Right ventricle myocardium superior (tissue), 1 donor: ENCODE measurements at regions not wholly inside any gene's neighbourhood (a gene's known extent, or its start where the extent isn't known, plus 50 kb on each side); places are given as distances from the start of the nearest gene placed in this dataset.
"Not testable (repeated sequence)": the region's sequence is repeated elsewhere in the genome, so short reads cannot be mapped to it uniquely, and the experiment has no call there.

Experiments
- ATAC-seq: fragments of 200-7000 bp; cut with Tn5 transposase; one replicate; pipeline ENCODE4 v1.9.1; 2020; ENCODE audit warnings: mild to moderate bottlenecking; ENCODE audit not compliant: poor library complexity
- DNase-seq: peaks from one replicate; pipeline ENCODE4 v3.0.0-alpha.2; 2020
- intact Hi-C: fragments of 100-400 bp; cut with DNase I; formaldehyde crosslinking; loops from one replicate; pipeline ENCODE4 v1.11.2; 2022
- donor health status: DM: no; HTN: yes; CAD: no; lungs with severe emphysema.

DNA sequence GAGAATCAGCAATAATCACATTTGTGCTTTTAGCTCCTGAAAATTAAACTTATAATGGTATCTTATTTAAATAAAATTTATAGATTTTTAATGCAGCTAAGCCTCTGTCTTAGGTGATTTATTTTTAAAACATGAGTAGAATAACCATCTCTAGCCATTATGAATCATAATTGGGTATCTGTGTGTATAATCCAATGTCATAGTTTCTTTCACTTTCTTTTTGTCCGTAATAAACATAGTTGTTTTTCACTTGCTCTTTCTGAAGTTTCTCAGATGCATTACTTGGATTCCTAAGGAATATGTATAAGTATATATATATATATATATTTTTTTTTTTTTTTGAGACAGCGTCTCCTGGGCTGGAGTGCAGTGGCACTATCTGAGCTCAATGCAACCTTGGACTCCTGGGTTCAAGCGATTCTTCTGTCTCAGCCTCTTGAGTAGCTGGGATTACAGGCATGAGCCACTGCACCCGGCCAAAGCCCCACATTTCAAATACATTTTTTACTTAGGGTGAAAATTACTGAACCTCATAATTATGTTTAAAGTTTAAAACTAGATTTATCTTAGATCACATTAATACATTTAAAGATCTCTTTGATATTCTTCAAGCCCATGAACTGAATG lies 377.1 kb downstream of the PRDM9 start:
- no peak for DNase-seq
- intact Hi-C loops: no loop called here
- no peak for ATAC-seq

DNA sequence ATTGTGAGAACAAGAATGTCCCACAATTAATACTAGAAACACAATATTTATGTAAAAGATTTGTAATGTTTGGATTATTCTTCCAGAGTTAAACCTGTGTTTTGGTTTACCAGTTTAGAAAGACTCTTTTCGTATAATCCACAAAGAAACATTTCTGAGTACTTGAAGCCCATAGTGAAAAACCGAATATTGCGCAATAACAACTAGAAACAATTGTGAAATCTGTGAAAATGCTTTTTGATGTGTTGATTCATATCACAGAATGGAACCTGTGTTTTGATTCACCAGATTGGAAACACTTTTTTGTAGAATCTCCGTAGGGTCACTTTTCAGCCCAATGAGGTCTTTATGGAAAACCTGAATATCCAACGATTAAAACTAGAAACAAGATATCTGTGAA lies 386.2 kb downstream of the PRDM9 start:
- DNase-seq (no peak), ATAC-seq (no peak)
- intact Hi-C loops: no loop called here

GRCh38 chr5:23895614-23896013 lies 388.2 kb downstream of the PRDM9 start:
- DNase-seq (no peak), ATAC-seq (no peak)
- intact Hi-C loops: no loop called here

DNA sequence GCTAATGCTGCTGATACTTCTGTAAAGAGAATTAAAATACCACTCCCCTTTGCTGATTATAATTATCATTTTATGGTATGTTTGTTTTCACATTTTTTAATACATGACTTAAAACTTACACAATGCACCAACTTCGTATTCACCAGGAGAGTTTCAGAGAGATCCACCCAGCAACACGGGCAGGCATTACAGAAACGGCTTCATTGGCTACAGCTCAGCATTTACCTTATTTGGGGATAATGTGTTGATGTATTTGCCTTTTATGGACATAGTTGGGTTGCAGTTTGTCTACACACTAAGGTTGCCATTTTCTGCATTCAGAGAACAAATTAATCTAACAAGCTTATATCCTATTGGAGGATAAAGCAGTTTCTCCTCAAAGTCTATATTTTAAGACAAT lies 423.6 kb downstream of the PRDM9 start:
- DNase-seq: no peak
- intact Hi-C loops: no loop called here

GRCh38 chr5:23951261-23951928 lies 444.0 kb downstream of the PRDM9 start:
- intact Hi-C loops, DNase-seq, ATAC-seq: not testable (repeated sequence)

More for the DNA sequence above, 423.6 kb downstream of the PRDM9 start:
- no peak for ATAC-seq

DNA sequence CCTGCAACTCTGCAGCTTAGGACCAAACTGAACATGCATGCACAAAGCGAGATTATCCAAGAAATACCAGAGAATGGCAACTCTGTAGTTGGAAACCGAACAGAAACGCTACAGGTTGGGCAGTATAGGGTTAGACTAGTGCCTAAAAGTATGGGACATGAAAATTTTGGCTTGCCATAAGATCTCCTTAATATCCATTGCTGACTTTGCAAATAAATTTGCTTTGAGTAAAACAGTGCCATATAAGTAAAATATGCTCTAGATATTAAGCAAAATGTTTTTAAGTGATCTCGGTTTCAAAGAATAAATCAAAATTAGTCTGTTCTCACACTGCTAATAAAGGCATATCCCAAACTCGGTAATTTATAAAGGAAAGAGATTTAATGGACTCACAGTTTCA lies 456.0 kb downstream of the PRDM9 start:
- intact Hi-C loops: no loop called here
- no peak for DNase-seq
- no peak for ATAC-seq

- ATAC-seq: no peak
- no peak for DNase-seq
Measured at GRCh38 chr5:23977365-23977764, 470.0 kb downstream of the PRDM9 start.

DNA sequence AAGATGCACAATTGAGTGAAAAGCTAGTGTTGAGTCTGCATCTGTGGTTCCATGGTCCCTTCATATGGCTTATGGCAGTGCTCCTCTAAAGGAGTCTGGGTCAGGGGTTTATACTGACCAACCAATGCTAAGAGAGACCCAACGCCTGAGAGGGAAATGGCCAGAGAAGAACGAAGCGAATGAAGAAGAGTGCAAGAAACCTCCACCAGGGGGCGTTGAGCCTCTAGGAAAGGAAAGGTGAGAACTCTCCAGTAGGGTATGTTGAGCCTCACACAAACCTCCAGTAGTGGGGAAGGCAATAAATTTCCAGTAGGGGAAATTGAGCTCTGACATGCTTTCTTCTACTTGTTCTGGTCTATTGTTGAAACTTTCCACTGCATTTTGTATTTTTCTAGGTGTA lies 470.6 kb downstream of the PRDM9 start:
- ATAC-seq: no peak
- DNase-seq: no peak
- intact Hi-C loops: no loop called here

More at GRCh38 chr5:23977365-23977764, 470.0 kb downstream of the PRDM9 start:
- intact Hi-C loops: no loop called here

- DNase-seq (no peak), ATAC-seq (no peak)
- intact Hi-C loops: no loop called here
Measured at GRCh38 chr5:23991406-23991805, 484.0 kb downstream of the PRDM9 start.

DNA sequence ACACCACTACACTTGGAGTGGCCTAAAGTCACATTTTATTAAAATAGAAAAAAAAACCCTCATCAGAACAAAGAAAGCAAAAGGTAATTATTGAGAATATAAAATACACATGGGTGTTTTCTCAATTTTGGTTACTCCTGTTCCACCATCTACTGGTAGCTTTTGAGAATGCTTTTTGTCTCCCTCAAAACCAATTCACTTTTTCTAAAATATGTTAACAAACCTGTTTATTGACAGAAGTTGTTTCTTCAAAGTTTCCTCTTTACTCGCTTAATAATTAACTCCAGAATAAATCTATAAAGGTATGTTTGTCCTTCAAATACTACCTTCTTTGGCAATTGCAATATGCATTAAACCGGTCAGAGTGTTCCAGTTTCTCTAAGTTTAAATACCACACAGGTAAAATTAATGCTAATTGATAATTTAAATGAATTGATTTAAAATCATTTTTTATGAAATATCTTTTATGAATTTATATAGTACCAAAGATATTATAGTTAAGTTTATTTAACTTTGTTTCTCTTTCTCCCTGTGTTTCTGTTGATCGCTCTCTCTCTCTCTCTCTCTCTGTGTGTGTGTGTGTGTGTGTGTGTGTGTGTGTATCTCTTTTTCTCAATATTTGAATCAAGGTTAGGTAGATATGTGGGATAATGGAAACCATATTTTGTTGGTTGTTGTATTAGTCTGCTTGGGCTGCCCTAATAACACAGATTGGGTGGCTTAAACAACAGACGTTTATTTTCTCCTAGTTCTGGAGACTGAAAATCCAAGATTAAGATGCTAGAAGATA lies 487.4 kb downstream of the PRDM9 start:
- DNase-seq: no peak
- no peak for ATAC-seq
- intact Hi-C loops: no loop called here

- intact Hi-C loops: no loop called here
- ATAC-seq (no peak), DNase-seq (no peak)
Measured at GRCh38 chr5:23996525-23996924, 489.1 kb downstream of the PRDM9 start.

GRCh38 chr5:24005384-24005783 lies 498.0 kb downstream of the PRDM9 start:
- DNase-seq (no peak), ATAC-seq (no peak)
- intact Hi-C loops: no loop called here

GRCh38 chr5:24017710-24018109 lies 510.3 kb downstream of the PRDM9 start:
- DNase-seq, intact Hi-C loops, ATAC-seq: not testable (repeated sequence)

DNA sequence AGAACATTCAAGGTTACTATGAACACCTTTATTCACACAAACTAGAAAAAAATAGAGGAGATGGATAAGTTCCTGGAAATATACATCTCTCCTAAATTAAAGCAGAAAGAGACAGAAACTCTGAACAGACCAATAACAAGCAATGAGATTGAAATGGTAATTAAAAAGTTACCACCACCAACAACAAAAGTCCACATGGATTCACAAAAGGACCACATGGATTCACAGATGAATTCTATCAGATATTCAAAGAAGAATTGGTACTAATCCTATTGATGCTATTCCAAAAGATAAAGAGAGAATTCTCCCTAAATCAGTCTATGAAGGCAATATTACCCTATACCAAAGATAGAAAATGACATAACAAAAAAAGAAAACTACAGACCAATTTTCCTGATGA lies 518.9 kb downstream of the PRDM9 start:
- no peak for DNase-seq
- no peak for ATAC-seq
- intact Hi-C loops: no loop called here

DNA sequence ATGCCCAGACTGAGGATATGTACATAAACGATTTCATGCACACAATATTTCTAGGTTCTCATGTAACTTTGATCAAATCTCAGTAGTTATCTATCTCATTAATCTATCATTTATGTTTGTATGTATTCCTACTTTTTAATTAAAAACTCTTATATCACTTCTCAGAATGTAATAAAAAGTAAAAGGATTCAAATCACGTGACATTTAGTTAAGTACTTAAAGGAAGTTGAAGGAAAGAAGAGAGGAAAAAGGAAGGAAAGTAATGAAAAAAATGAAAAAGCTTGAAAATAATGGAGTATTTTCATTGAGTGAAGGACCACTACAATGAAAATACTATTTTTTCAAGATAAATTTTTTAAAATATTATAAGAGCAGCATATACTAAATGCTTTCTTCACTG lies 535.3 kb downstream of the PRDM9 start:
- intact Hi-C loops: no loop called here
- no peak for ATAC-seq
- no peak for DNase-seq

GRCh38 chr5:24045046-24045445 lies 537.6 kb downstream of the PRDM9 start:
- intact Hi-C loops: no loop called here
- no peak for DNase-seq
- no peak for ATAC-seq

- no peak for ATAC-seq
- DNase-seq: no peak
- intact Hi-C loops: no loop called here
Measured at GRCh38 chr5:24053737-24054136, 546.3 kb downstream of the PRDM9 start.

DNA sequence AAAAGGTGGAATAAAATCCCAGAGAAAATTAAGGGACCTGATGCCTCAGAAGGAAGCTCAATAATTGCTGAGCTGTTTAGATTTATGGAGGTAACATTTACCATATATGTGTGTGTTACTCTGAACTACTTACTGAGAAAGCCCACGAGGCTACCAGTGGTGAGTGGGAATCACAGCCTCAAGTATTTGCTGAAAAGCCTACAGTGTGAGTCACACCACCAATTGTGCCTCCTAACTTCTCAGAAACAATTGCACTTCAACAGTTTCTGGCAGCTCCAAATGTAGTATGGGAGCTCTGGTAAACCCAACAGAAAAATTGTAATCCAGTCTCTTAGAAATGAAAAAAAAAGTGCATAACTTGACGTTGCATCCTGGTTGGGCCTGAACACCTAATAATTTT lies 551.6 kb downstream of the PRDM9 start:
- ATAC-seq (no peak), DNase-seq (no peak)
- intact Hi-C loops: no loop called here

DNA sequence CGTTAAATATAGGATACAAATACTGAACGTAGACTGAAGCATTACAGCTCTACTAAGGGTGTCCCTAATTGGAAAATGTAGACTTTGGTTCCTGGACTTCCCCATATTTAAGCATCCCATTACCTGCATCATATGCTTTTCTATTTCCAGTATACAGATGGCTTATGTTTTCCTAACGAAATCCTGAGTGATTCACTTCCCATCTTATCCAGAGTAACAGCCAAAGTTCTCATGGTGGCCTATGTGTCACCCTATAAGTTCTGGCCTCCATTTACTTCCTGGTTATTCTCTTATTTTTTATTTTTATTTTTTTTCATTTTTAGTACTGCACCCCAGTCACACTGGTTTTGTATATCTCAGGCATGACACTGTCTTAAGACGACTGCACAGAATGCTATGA lies 552.3 kb downstream of the PRDM9 start:
- DNase-seq (no peak), ATAC-seq (no peak)
- intact Hi-C loops: no loop called here

GRCh38 chr5:24065779-24066178 lies 558.4 kb downstream of the PRDM9 start:
- no peak for DNase-seq
- ATAC-seq: no peak
- intact Hi-C loops: no loop called here
